Medulla oblongata (tissue), 1 donor: ENCODE measurements at regions not wholly inside any gene's neighbourhood (a gene's known extent, or its start where the extent isn't known, plus 50 kb on each side); places are given as distances from the start of the nearest gene placed in this dataset.
A peak's percentile ranks its signal among the peaks of the same experiment; 100 is the strongest.

ENCODE experiments used
- DNase-seq: peaks from one replicate; pipeline ENCODE4 v3.0.0-alpha.2; 2015; ENCODE audit errors: extremely low spot score

DNA sequence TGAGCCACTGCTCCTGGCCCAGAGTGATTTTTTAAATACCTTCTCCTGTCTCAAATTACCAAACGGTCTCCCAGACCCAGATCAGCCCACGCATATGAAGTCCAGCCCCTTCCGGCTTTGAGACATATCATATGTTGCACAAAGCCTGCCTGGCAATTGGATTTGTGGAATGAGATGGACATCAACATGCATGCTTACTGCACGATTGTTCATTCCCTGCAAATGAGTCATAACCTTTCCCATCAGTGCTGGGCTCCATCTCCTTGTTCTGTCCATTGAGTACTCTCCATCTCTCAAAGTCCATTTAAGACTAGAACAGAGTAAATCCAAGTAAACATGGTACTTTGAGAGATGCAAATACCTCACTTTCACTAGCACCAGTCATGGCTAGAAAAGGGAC, 612.2 kb upstream of the USP24 start:
- DNase-seq, result no peak

DNA sequence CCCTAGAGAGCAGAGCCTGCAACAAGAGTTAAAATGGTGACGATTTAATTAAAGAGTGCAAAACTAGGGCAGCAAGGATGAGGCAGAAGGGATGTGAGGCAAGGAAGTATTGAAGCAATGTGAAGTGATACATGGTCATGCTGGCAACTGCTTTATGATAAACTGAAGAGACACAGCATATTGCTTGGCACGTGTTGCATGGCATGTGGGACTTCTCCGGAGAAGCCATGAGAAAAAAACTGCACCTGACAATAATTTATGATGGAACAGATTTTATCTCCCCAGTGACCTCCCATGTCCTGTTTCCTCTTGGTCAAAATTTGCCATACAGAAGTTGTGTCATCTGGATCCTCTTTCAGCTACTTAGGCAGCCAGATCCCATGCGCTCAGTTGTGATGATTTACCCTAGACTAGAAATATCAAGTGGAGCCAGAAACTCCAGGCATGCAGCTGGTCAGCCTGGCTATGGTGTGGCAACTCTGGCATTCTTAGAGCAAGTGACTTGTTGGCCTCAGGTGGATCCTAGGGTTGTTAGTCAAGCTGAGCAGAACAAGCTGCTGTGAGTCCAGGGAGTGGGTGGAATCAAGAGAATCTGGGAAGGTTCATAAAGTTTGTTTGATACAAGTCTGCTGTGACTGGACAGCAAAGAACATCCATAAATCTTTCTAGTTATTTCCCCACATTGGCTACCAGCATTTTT, 611.4 kb upstream of the USP24 start:
- DNase-seq, result no peak

DNA sequence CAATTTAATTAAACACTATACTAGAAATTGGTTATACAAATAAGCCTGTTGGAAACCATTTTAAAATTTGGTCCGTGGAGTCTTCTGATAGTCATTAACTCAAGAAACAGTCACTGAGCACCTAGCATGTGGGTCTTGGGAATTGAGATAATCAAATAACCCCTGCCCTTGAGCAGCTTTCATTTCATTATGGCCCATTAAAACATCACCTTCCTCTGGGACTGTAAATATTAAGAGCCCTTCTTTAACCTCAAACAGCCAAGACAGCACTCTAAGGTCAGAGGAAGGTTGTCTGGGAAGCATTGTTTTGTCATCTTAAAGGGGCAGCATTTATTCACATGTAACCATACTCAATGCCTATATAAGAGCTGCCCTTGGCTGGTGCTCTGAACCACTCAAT, 610.3 kb upstream of the USP24 start:
- DNase-seq, result no peak

DNA sequence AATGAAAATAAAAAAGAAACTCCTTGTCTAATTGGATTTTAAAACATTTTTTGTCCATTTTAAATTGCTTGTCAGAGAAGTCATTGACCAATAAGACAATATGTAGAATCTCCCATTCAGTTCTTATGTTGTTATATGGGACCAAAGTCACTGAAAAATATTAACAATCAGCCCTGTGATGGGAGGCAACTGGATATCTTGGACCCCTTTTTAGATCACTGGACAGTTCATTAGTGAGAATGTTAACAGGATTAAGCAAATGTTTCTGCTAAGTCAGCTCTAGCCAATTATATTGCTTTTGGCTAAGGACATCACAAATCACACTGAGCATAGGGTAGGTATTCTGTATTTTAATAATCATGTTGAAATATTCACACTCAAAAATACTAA, 609.1 kb upstream of the USP24 start:
- no peak for DNase-seq

DNA sequence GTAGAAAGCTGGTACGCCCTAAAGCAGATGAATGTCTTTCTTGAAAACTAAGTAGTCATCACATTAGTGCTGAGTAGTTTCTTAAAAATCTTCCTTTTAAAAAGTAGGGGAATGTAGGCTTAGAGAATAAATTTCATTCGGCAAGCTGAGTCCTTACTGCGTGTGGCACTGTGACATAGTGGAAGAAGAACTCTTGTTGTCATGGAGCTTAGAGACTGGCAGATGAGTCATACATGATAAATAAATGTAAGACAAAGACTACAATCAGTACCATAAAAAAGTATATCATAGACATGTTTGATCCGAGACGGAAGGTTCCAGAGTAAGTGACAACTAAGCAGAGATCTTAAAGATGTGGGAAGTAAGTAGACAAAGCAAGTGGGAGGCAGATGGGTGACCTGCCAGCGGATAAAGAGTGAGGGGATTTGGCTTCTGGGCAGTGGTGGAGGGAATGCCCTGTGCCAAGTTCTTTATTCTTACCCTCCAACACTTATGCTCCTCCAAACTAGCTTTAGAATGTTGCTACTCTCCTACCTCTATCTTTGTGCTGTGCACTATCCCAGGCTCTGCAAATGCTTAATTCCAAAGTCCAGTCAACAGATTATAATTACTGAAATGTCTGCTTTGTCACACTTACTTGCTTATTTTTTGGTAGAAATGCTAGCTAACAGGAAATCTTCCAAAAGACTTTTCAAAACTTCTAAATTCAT, 608.5 kb upstream of the USP24 start:
- no peak for DNase-seq

DNA sequence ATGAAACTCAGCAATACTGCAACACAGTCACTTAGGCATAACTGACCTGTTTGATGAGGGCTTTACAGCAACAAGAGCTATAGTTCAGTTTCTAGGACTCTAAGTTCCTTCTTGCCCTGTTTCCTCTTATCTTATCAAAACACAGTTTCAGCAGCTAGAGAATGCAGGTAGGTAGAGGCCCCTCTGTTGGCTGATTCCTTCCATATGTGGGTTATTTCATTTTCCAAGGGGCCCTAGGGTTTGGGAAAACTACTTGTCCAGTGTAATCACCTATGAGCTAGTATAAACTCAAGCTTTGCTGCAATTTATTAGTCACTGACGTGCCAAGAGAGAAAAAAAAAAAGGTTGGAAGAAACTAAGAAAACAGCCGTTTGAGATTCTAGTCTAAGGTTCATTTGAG, 607.7 kb upstream of the USP24 start:
- DNase-seq, result no peak

DNA sequence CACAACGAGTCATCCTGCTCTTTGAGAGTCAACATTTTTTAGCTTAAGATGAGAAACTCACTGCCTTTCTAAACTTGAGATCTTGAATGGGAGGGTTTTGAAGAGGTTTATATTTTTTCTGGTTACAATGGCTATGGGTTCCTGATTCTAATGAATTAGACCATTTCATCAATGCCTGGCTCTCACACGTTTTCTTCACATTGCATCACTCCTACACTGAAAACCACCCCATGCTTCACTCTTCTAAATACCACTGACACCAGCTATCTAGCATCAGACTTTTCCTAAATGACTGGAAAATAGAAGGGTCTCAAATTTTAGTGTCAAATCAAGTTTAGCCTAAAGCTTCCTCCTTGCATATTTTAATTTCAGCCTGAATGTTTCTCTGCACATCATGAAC, 606.1 kb upstream of the USP24 start:
- no peak for DNase-seq

DNA sequence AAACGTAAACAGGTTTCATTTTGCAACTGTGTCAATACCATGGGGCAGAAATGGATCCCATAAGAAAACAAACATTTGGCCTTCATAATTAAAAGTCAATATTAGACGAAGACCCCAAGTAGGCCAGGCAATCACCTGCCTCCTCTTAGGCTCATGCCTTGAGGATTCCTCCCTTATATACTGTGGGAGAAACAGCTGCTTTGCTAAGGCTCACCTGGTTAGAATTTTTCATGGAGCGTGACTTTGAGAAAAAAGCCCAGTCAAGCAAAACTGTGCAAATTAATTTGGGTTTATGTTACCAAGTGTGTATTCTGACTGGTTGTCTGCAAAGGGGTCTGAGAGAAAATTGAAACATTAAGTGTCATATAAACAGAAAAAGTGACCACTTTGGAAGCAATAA, 605.3 kb upstream of the USP24 start:
- no peak for DNase-seq

DNA sequence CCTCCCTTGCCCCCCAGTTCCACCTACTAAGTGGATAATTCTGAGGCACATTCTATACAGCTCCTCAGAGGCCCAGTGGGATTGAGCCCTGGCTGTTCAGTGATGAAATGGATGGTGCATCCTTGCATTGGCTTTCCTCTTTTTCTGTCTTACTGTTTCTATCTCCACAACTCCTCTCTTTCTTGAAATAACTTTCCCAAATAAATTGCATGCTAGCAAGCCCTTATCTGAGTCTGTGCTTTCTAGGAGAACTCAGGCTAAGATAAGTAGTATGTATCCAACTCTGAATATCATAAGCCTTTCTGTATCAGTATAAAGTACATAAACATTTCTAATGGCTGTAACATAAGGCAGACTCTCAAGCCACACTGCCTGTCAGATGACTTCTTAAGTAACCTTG, 603.8 kb upstream of the USP24 start:
- DNase-seq, result no peak

DNA sequence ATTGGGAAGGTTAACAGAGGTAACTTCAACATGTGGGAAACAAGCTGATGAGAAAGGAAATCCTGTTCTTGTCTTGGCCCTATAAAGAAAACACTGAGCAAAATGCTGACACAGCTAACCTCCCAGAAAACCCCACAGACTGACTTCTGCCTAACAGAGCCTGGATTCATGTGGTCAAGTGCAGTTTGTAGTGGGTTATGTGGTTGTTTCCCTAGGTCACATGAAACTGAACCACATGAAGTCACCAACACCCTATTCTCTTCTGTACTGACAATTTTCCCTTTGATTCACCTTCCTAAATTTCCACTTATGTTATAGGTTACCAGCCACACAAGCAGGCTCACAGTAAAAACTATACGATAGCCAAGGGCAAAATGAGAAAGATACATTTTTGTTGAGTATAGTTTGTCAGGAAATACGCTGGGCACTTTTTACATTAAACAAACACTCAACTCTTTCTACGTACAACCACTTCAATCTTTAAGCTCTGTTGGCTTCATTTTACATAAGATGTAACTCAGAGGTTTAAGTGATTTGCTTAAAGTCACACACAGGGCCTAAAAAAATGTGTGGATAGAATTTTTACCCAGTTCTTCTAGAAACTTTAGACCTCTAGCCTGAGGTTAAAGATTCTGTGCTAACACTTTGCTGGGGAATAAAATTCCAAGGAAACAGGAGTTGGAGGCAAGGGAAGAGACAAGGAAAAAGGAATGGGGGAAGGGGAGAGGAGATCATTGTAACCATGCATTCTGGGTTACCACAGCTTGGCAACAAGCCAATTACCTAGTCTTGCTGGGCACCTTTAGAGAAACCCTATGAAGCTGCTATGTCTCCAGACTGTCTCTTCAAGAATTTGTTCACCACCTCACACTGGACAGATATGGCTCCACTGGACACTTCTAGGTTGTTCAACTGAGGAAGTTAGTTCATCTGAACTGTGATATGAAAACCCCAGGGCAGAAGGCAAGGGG, 601.6 kb upstream of the USP24 start:
- DNase-seq, result peak; percentile 71

DNA sequence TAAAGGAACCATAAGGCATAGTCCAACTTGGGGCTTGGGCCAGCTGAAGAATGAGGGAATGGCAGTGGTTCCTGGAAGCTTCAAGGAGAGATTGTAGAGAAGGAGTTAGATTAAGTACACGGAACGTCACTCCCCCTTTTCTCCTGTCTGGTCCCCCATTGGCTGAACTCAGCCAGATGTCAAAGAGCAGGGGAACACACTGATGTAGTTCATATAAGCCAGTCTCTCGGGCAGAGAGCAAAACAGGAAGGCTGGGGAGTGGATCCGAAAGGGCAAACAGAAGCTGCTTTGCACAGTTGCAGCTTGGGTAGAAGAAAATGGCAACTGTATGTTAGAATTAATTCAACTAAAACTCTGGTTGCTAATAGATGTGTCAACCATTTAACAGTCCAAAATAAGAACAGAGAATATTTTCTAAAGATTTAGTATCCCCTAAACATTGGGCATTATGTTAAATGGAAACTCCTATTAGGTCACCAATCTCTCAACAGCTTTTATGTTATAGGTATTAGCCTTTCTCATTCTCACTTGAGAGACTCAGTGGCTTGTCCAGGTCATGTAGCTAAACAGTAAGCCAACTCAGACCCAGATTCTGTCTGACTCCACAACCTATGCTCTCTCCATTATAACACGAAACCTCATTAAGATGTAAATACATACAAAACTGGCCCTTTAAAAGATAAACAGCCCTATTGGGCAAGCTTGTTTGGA, 600.7 kb upstream of the USP24 start:
- DNase-seq, result no peak

DNA sequence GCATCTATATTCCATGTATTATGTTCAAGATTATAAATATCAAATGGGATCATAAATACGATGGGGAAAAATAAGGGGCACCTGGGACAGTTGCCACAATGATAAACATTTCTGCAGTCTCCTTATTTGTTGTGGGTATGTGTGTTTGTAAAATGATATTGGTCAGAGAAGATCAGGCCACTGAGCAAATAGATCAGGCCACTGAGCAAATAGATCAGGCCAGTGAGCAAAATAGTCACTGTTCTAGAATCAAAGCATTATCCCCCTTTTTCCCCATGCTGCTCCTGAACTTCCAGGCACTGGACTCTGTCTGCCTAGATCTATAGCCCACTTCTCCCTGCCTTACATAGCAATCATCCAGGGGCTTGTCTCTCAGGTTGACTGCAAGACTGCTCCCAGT, 599.8 kb upstream of the USP24 start:
- DNase-seq, result no peak

DNA sequence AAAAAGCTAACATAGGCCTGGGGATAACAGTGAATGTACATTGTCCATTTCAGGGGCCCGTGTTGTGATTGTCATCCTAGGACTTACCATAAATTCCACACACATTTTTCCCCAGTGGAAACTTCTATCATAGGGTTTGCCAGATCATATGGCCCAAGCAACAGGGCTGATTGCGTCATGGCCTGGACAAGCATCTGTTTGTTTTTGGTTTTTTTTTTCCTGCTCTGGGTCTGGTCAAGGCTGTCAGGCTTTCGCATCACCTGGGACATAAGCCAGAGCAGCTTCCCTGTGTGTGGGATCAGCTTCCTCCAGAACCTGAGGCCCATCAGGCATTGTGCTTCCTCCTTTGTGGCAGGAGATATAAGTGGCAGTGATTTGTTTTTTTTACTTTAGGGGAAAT, 598.5 kb upstream of the USP24 start:
- DNase-seq, result no peak

DNA sequence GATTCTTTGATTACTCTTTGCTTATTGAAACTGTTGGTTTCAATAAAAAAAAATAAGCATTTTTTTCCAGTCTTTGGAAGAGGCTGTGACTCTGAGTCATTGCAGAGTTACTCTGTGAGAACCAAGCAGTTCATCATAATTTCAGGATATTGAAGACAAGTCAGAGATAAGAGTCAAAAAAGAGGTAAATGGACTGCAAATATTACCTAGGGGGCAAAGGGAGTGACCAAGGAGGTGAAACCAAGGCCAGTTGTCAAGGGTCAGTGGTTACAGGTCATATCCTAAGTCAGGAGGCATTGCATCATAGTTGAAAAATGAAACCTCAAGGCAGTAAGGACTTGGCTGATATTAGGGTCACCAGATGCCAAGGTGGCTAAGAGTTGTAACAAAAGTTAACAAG, 597.1 kb upstream of the USP24 start:
- DNase-seq, result no peak

DNA sequence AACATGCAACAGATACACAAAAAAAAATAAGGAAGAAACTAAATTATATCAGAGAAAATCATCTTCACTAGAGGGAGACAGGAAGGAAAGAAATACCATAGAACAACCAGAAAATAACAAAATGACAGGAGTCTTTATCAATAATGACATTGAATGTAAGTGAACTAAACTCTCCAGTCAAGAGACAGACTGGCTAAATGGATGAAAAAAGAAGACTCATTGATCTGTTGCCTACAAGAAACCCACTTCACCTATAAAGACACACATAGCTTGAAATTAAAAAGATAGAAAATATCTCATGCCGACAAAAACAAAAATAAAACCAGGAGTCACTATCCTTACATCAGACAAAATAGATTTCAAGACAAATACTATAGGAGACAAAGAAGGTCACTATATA, 593.1 kb upstream of the USP24 start:
- DNase-seq, result no peak

DNA sequence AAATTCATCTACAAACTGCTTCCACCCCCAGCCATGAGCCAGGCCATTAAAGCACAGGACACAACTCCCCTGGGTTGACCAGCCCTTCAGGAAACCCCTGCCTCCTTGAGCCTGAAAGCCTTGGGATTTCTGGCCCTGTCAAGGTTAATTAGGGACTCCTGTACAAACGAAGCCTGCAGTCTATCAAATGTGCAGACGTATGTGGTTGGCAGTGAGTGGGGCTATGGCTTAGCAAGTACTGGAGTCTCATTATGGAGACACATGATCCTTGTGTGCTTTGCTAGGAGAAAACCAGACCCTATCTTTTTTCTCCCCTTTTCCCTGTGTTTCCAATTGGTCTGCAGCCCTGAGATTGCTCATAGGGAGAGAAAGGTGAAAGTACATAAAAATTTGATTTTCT, 588.3 kb upstream of the USP24 start:
- DNase-seq, result no peak

DNA sequence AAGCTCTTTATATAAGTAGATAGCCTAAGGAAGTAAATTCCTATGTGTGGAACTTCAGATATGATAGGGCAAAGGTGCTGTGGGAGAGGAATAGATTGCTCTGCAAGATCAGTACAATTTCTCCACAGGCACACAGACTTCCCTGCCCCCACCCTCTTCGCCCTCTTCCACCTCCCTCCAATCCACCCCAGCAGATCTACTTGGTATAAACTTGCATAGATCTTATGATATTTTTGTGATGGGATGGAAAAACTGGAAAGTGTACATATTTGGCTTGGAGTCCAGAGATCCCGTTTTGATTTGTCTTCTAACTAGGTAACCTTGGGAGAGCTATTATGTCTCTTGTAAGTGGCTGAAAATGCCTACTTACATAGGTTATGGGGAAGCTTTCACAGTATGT, 586.3 kb upstream of the USP24 start:
- DNase-seq, result no peak

DNA sequence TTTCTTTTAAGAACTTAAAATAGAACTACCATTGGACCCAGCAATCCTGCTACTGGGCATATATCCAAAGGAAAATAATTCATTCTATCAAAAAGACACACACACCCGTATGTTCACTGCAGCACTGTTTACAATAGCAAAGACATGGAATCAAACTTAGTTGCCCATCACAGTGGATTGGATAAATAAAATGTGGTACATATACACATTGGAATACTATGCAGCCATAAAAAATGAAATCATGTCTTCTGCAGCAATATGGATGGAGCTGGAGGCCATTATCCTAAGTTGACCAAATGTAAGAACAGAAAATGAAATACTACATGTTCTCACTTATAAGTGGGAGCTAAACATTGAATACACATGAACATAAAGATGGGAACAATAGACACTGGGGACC, 585.3 kb upstream of the USP24 start:
- DNase-seq, result no peak

DNA sequence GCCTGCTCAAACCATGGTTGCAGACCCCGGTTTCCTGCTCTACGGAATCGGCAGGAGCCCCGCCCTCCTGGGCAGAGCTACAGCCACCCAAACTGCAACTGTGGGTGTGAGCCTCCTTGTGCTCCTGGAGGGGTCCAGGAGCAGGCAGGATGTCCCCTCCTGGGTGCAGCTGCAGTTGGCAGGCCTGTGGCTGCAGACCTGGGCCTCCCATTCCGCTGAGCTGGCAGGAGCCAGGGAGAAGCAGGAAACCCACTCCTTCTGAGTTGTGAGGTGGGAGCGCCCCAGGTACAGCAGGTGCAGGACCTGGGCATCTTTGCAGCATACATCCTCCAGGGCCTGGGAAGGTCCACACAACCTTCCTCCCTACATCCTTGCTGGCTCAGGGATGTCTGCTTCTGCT, 578.7 kb upstream of the USP24 start:
- DNase-seq, result no peak

DNA sequence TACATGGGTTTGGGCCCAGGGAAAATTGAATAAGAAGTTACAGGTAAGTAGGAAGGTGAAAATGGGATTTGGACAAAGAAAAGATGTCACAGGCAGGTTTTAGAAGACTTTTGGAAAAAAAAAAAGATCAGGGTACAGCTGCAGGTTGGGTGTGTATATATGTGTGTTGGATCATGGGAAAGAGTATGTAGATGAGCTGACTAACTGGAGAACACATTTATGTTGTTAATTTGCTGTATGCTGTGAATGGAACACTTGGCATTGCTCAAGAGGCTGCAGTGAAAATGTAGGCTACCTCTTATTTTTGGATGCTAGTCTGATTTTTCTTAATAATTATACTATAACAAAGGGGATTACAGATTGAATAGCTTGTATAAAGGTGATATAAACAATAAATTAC, 577.7 kb upstream of the USP24 start:
- DNase-seq, result no peak

DNA sequence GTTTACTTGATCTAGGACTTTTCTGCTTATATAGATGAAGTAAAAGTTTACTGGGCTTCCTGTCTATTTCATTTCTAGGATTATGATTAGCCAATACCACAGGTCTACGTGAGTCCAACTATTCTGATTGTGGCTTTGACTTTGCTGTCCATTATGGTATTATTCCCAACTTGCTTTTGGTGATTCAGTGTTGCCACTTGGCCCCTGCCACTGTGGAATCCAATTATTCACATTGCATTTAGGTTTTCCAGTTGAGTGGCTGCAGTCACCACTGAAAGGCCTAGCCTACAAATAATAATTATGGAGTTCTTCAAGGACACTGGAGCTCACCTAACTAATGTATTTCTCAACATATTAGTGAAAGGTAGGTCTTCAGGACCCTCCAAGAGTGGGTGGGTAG, 574.3 kb upstream of the USP24 start:
- no peak for DNase-seq

DNA sequence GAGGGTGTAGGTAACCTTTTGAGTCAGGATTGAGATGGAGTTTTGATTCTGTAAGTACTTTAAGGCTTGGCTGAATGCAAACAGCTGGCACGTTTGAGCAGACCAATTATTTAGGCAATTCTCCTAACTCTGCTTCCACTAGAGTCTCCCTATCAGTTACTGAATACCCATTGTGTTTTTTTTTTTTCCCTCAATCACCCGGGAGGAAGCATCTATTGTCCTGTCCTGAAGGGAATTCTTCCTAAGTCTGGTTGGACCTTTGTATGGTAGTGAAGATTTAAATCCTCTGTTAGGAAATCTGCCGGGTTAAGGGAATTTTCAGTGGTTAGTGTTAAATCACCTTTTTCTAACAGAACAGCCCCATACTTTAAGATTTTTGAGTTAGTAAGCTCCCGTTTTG, 571.2 kb upstream of the USP24 start:
- DNase-seq, result no peak
